Panc1 (cell line): ENCODE measurements at regions not wholly inside any gene's neighbourhood (a gene's known extent, or its start where the extent isn't known, plus 50 kb on each side); places are given as distances from the start of the nearest gene placed in this dataset.

Experiments
- ATAC-seq: fragments of 200-7000 bp; cut with Tn5 transposase; 2 replicates; pipeline ENCODE4 v1.9.1; 2020; ENCODE audit warnings: mild to moderate bottlenecking, moderate library complexity
- BruUV-seq: library from RNA; stranded (reverse); fragments of 400-500 nt; replicated peaks from 2 replicates; lab custom pipeline; 2021; lab: Mats Ljungman, UMichigan
- CTCF ChIA-PET: fragments of 300-600 bp; sonication (Branson Sonifier 250); formaldehyde crosslinking; loops from one replicate; lab custom pipeline; 2022; ENCODE audit warnings: antibody characterized with exemption; lab: Charles Lee
- POLR2A ChIA-PET: fragments of 300-600 bp; sonication (Branson Sonifier 250); formaldehyde crosslinking; loops from one replicate; lab custom pipeline; 2022; ENCODE audit warnings: antibody characterized with exemption; lab: Charles Lee
- DNase-seq: peaks from one replicate; pipeline ENCODE4 v3.0.0-alpha.2; 2010; ENCODE audit warnings: low read depth, low spot score
- H3K27ac ChIP-seq: 2 replicates; pipeline ENCODE4 v1.5.1; 2011; ENCODE audit warnings: mild to moderate bottlenecking, low read length, inconsistent platforms
- H3K27me3 ChIP-seq: fragments of 200-500 bp; sonication (Bioruptor generic); 2 replicates; pipeline ENCODE4 v1.6.0; 2014; ENCODE audit warnings: low read length, inconsistent platforms; ENCODE audit not compliant: control insufficient read depth, insufficient read depth
- H3K36me3 ChIP-seq: fragments of 200-500 bp; sonication (Bioruptor generic); 2 replicates; pipeline ENCODE4 v1.5.1; 2014; ENCODE audit warnings: inconsistent platforms, mild to moderate bottlenecking, low read length, moderate library complexity; ENCODE audit not compliant: control insufficient read depth, insufficient read depth
- H3K4me1 ChIP-seq: 2 replicates; pipeline ENCODE4 v1.5.1; 2011; ENCODE audit warnings: inconsistent platforms, mild to moderate bottlenecking, low read length, moderate library complexity; ENCODE audit not compliant: control insufficient read depth, insufficient read depth
- H3K4me3 ChIP-seq, 2 experiments: 2 replicates each; pipeline ENCODE4 v1.5.1; 2011 to 2012; ENCODE audit warnings: low read depth in 2 of 2, low read length in 2 of 2, mild to moderate bottlenecking in 2 of 2, inconsistent platforms in 1 of 2, moderate library complexity in 1 of 2
- H3K9me3 ChIP-seq: fragments of 200-500 bp; sonication (Bioruptor generic); 2 replicates; pipeline ENCODE4 v1.5.1; 2014; ENCODE audit warnings: low read depth, mild to moderate bottlenecking, inconsistent platforms, low read length, moderate library complexity; ENCODE audit not compliant: control insufficient read depth, insufficient read depth
- POLR2AphosphoS5 ChIP-seq: IDR thresholded peaks from 2 replicates; pipeline ENCODE4 v1.6.1; 2012; ENCODE audit warnings: mild to moderate bottlenecking, low read depth, low read length, moderate library complexity
- SIN3A ChIP-seq: IDR thresholded peaks from 2 replicates; pipeline ENCODE4 v1.6.1; 2012; ENCODE audit warnings: low read depth, mild to moderate bottlenecking, low read length, moderate library complexity, borderline replicate concordance; ENCODE audit not compliant: insufficient read depth
- TCF7L2 ChIP-seq: IDR thresholded peaks from 2 replicates; pipeline ENCODE4 v1.6.1; 2011; ENCODE audit warnings: mild to moderate bottlenecking, low read depth, low read length, inconsistent platforms
- in situ Hi-C: cut with HindIII; loops from 2 replicates; pipeline ENCODE4 v1.10.0; 2016; ENCODE audit warnings: low sequenced_read_pairs, low pct_unique_long_range_greater_than_20kb
- intact Hi-C: fragments of 100-400 bp; cut with micrococcal nuclease; formaldehyde crosslinking; loops from one replicate; pipeline ENCODE4 v1.10.0; 2022; ENCODE audit not compliant: unreplicated experiment
- TF ChIP-seq, protein P1 (sequence below): fragments of 450-650 bp; IDR thresholded peaks from 2 replicates; pipeline ENCODE4 v1.5.1; 2017; ENCODE audit warnings: mild to moderate bottlenecking
- TF ChIP-seq, protein P2 (sequence below), 2 experiments: IDR thresholded peaks; 2 replicates each; pipeline ENCODE4 v1.6.1; 2011 to 2012; ENCODE audit warnings: low read depth in 2 of 2, control low read depth in 1 of 2, low read length in 1 of 2, mild to moderate bottlenecking in 1 of 2, moderate library complexity in 1 of 2; ENCODE audit not compliant: insufficient read depth in 1 of 2

DNA sequence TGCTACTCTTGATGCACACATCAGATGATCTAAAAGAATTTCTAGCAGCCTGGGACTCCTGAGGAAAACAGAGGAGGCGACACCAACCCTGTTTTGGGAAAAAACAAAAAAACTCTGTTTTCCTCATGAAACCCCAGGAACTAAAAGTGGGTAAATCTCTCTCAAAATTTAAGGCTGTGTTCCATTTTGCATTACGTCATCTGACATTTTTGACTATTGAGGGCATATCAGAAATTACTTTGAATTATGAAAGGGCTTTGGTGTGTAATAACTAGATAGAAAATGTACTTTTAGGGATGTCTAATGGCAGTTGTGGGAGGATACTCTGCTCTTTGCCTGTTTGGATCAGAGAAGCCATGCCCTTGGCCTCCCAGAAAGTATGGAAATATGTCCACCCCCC is 963.0 kb downstream of the CNTNAP5 start:
- POLR2A ChIA-PET: no interaction called here
- in situ Hi-C loops: no loop called here

DNA sequence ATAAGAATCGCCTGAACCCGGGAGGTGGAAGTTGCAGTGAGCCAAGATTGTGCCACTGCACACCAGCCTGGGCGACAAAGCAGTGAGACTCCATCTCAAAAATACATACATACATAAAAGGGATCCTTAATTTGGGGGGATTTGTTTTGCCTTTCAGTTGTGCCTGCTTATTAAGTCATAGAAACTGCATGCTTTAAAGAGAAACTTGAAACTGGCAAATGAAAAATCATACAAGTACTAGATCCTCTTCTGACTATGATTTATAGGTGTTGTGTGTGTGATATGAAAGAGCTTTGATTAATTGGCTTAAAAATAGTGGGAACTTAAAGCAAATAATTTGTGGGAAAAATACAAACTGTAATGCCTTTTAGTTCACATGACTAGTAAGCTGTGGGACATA is 963.7 kb downstream of the CNTNAP5 start:
- H3K27me3 ChIP-seq: no peaks in the 10 kb centered on the region
- in situ Hi-C loops (no loop called here), intact Hi-C loops (no loop called here)
- H3K4me3 ChIP-seq: no peak overlapping the region
- POLR2A ChIA-PET: no interaction called here
- DNase-seq (no peak), ATAC-seq (no peak)
- no peaks in the 10 kb centered on the region for H3K36me3 ChIP-seq
- H3K9me3 ChIP-seq: no peaks in the 10 kb centered on the region
- TF ChIP-seq, protein P1, sequence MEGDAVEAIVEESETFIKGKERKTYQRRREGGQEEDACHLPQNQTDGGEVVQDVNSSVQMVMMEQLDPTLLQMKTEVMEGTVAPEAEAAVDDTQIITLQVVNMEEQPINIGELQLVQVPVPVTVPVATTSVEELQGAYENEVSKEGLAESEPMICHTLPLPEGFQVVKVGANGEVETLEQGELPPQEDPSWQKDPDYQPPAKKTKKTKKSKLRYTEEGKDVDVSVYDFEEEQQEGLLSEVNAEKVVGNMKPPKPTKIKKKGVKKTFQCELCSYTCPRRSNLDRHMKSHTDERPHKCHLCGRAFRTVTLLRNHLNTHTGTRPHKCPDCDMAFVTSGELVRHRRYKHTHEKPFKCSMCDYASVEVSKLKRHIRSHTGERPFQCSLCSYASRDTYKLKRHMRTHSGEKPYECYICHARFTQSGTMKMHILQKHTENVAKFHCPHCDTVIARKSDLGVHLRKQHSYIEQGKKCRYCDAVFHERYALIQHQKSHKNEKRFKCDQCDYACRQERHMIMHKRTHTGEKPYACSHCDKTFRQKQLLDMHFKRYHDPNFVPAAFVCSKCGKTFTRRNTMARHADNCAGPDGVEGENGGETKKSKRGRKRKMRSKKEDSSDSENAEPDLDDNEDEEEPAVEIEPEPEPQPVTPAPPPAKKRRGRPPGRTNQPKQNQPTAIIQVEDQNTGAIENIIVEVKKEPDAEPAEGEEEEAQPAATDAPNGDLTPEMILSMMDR: no peak
- TF ChIP-seq TCF7L2 (no peak), SIN3A (no peak), POLR2AphosphoS5 (no peak)
- TF ChIP-seq, protein P2, sequence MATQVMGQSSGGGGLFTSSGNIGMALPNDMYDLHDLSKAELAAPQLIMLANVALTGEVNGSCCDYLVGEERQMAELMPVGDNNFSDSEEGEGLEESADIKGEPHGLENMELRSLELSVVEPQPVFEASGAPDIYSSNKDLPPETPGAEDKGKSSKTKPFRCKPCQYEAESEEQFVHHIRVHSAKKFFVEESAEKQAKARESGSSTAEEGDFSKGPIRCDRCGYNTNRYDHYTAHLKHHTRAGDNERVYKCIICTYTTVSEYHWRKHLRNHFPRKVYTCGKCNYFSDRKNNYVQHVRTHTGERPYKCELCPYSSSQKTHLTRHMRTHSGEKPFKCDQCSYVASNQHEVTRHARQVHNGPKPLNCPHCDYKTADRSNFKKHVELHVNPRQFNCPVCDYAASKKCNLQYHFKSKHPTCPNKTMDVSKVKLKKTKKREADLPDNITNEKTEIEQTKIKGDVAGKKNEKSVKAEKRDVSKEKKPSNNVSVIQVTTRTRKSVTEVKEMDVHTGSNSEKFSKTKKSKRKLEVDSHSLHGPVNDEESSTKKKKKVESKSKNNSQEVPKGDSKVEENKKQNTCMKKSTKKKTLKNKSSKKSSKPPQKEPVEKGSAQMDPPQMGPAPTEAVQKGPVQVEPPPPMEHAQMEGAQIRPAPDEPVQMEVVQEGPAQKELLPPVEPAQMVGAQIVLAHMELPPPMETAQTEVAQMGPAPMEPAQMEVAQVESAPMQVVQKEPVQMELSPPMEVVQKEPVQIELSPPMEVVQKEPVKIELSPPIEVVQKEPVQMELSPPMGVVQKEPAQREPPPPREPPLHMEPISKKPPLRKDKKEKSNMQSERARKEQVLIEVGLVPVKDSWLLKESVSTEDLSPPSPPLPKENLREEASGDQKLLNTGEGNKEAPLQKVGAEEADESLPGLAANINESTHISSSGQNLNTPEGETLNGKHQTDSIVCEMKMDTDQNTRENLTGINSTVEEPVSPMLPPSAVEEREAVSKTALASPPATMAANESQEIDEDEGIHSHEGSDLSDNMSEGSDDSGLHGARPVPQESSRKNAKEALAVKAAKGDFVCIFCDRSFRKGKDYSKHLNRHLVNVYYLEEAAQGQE (IDR thresholded peaks at IDR 0.05; ENCODE audit: insufficient read depth in 1 of 2, low read depth in 2 of 2, low read length in 1 of 2): no peak
- no TSS peak for BruUV-seq
- H3K4me1 ChIP-seq: peaks cover 1% of the 10 kb centered on the region; the same call in 1 of the 2 replicates
- CTCF ChIA-PET: no interaction called here
- H3K27ac ChIP-seq: no peak overlapping the region

More for the DNA sequence above, 963.0 kb downstream of the CNTNAP5 start:
- intact Hi-C loops: no loop called here
- H3K27ac ChIP-seq: no peak overlapping the region
- H3K4me1 ChIP-seq: peaks cover 6% of the 10 kb centered on the region; the same call in 1 of the 2 replicates
- no peaks in the 10 kb centered on the region for H3K27me3 ChIP-seq
- TF ChIP-seq SIN3A (no peak), TCF7L2 (no peak), POLR2AphosphoS5 (no peak)
- TF ChIP-seq, protein P2 (IDR thresholded peaks at IDR 0.05; ENCODE audit: insufficient read depth in 1 of 2, low read depth in 2 of 2, low read length in 1 of 2): no peak
- TF ChIP-seq, protein P1: no peak
- no peaks in the 10 kb centered on the region for H3K9me3 ChIP-seq
- ATAC-seq (no peak), DNase-seq (no peak)
- CTCF ChIA-PET: no interaction called here
- H3K36me3 ChIP-seq: no peaks in the 10 kb centered on the region
- BruUV-seq: no TSS peak
- H3K4me3 ChIP-seq: no peak overlapping the region
